HG02840 (cell line): ENCODE measurements at regions not wholly inside any gene's neighbourhood (a gene's known extent, or its start where the extent isn't known, plus 50 kb on each side); places are given as distances from the start of the nearest gene placed in this dataset.

ENCODE experiments used
- ATAC-seq: cut with Tn5 transposase; IDR thresholded peaks from one replicate; pipeline ENCODE4 v1.9.1; 2021; ENCODE audit warnings: mild to moderate bottlenecking, moderate library complexity, moderate number of reproducible peaks; ENCODE audit not compliant: unreplicated experiment, low FRiP score

- no peak for ATAC-seq
These were observed 932.3 kb downstream of the EFNB2 start for GRCh38 chr13:105602956-105603670.

GRCh38 chr13:105599477-105600037 is 935.9 kb downstream of the EFNB2 start:
- no peak for ATAC-seq

- no peak for ATAC-seq
These were observed 936.9 kb downstream of the EFNB2 start for GRCh38 chr13:105598529-105598928.

GRCh38 chr13:105597573-105597972 is 937.9 kb downstream of the EFNB2 start:
- no peak for ATAC-seq

- ATAC-seq, result no peak
These were observed 940.0 kb downstream of the EFNB2 start for GRCh38 chr13:105595471-105595870.

- no peak for ATAC-seq
These were observed 944.2 kb downstream of the EFNB2 start for GRCh38 chr13:105591277-105591676.

- ATAC-seq, result no peak
These were observed 947.7 kb downstream of the EFNB2 start for GRCh38 chr13:105587786-105588185.

GRCh38 chr13:105579821-105580710 is 955.4 kb downstream of the EFNB2 start:
- ATAC-seq, result no peak

GRCh38 chr13:105573136-105573535 is 962.3 kb downstream of the EFNB2 start:
- ATAC-seq, result no peak

- ATAC-seq, result no peak
These were observed 963.1 kb downstream of the EFNB2 start for GRCh38 chr13:105572401-105572800.

GRCh38 chr13:105569816-105570215 is 965.6 kb downstream of the EFNB2 start:
- ATAC-seq, result no peak

- ATAC-seq, result no peak
These were observed 967.4 kb downstream of the EFNB2 start for GRCh38 chr13:105567951-105568525.

GRCh38 chr13:105565136-105565727 is 970.2 kb downstream of the EFNB2 start:
- ATAC-seq, result no peak

GRCh38 chr13:105552078-105552477 is 983.4 kb downstream of the EFNB2 start:
- ATAC-seq, result no peak

GRCh38 chr13:105547851-105548250 is 987.6 kb downstream of the EFNB2 start:
- ATAC-seq, result no peak

- no peak for ATAC-seq
These were observed 989.7 kb downstream of the EFNB2 start for GRCh38 chr13:105545811-105546210.

- no peak for ATAC-seq
These were observed 991.7 kb downstream of the EFNB2 start for GRCh38 chr13:105543742-105544141.

GRCh38 chr13:105541565-105541964 is 993.9 kb downstream of the EFNB2 start:
- no peak for ATAC-seq

GRCh38 chr13:105538346-105538745 is 997.1 kb downstream of the EFNB2 start:
- ATAC-seq, result no peak

GRCh38 chr13:105537113-105537512 is 998.3 kb downstream of the EFNB2 start:
- no peak for ATAC-seq

GRCh38 chr13:105530468-105530867 is 1005.0 kb downstream of the EFNB2 start:
- no peak for ATAC-seq
